Nephron (organoid): ENCODE measurements at regions not wholly inside any gene's neighbourhood (a gene's known extent, or its start where the extent isn't known, plus 50 kb on each side); places are given as distances from the start of the nearest gene placed in this dataset.

Experiments used
- H3K27ac Mint-ChIP-seq, 3 experiments: 2 replicates each; pipeline ENCODE4 v1.8.0; 2020; ENCODE audit warnings: mixed read lengths in 3 of 3, mild to moderate bottlenecking in 2 of 3, moderate library complexity in 1 of 3
- H3K27me3 Mint-ChIP-seq: 2 replicates; pipeline ENCODE4 v1.8.0; 2021; ENCODE audit warnings: low read depth, mild to moderate bottlenecking, moderate library complexity, mixed read lengths
- H3K36me3 Mint-ChIP-seq: 2 replicates; pipeline ENCODE4 v1.8.0; 2020; ENCODE audit warnings: low read depth, mixed read lengths
- H3K4me1 Mint-ChIP-seq: 2 replicates; pipeline ENCODE4 v1.8.0; 2020; ENCODE audit warnings: mixed read lengths
- H3K4me3 Mint-ChIP-seq, 3 experiments: 2 replicates each; pipeline ENCODE4 v1.8.0; 2020; ENCODE audit warnings: mild to moderate bottlenecking in 3 of 3, mixed read lengths in 3 of 3, moderate library complexity in 2 of 3
- H3K9me3 Mint-ChIP-seq: 2 replicates; pipeline ENCODE4 v1.8.0; 2020; ENCODE audit warnings: mixed read lengths
- TF ChIP-seq, protein P1 (sequence below), 3 experiments: fragments of 200-600 bp; sonication (generic); IDR thresholded peaks; one replicate each; pipeline ENCODE4 v1.5.0; 2021; ENCODE audit warnings: antibody characterized with exemption in 3 of 3; ENCODE audit not compliant: unreplicated experiment in 3 of 3

DNA sequence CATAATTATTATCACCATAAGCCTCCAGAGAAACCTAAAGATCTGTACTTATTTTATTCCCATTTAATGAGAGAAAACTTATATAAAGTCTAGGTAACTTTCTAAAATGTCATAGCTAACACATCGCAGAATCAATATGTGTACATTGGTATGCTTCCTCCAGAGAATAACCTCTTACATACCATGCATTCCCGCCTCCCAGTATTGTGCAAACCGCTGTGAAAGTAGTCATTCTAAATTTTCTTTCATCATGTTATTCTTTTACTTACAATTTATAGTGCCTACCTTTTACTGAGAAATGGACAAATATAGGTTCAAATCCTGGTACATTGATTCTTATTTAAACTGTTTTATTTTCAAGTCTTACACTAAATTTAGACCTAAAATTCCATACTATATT, 463.4 kb downstream of the LRFN5 start:
- H3K4me1 Mint-ChIP-seq = no peaks in the 10 kb centered on the region

DNA sequence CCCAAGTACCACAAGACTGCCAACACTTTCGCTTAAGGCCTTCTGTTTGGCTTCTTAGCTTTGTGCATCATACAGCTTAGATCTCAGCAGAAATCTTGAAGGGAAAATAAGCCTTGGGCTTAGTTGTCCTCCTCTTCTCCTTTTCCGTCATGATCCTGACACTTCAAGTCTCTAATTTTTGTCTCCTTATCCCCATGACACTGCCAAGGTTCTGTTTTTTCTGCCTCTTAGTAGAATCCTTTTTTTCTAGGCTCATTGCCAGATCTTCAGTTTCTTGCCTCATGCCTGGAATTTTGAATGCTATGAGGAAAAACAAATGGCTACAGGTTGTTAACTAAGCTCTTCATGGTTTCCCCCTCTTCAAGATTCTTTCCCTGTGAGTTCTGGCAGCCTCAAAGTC, 450.4 kb downstream of the LRFN5 start:
- no peaks in the 10 kb centered on the region for H3K9me3 Mint-ChIP-seq
- no peaks in the 10 kb centered on the region for H3K36me3 Mint-ChIP-seq
- no peak overlapping the region for H3K4me3 Mint-ChIP-seq
- no peaks in the 10 kb centered on the region for H3K27me3 Mint-ChIP-seq
- H3K27ac Mint-ChIP-seq = peak overlapping the region in 1 of 3 experiments; percentile 23
- TF ChIP-seq, protein P1, sequence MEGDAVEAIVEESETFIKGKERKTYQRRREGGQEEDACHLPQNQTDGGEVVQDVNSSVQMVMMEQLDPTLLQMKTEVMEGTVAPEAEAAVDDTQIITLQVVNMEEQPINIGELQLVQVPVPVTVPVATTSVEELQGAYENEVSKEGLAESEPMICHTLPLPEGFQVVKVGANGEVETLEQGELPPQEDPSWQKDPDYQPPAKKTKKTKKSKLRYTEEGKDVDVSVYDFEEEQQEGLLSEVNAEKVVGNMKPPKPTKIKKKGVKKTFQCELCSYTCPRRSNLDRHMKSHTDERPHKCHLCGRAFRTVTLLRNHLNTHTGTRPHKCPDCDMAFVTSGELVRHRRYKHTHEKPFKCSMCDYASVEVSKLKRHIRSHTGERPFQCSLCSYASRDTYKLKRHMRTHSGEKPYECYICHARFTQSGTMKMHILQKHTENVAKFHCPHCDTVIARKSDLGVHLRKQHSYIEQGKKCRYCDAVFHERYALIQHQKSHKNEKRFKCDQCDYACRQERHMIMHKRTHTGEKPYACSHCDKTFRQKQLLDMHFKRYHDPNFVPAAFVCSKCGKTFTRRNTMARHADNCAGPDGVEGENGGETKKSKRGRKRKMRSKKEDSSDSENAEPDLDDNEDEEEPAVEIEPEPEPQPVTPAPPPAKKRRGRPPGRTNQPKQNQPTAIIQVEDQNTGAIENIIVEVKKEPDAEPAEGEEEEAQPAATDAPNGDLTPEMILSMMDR (IDR thresholded peaks at IDR 0.05; ENCODE audit: unreplicated experiment in 3 of 3) = no peak
- peaks cover 5% of the 10 kb centered on the region for H3K4me1 Mint-ChIP-seq

More for the DNA sequence above, 463.4 kb downstream of the LRFN5 start:
- Mint-ChIP-seq H3K27me3 (no peaks in the 10 kb centered on the region), H3K36me3 (no peaks in the 10 kb centered on the region), H3K9me3 (no peaks in the 10 kb centered on the region), H3K4me3 (no peak overlapping the region), H3K27ac (no peak overlapping the region)
- TF ChIP-seq, protein P1 (IDR thresholded peaks at IDR 0.05; ENCODE audit: unreplicated experiment in 3 of 3) = no peak

DNA sequence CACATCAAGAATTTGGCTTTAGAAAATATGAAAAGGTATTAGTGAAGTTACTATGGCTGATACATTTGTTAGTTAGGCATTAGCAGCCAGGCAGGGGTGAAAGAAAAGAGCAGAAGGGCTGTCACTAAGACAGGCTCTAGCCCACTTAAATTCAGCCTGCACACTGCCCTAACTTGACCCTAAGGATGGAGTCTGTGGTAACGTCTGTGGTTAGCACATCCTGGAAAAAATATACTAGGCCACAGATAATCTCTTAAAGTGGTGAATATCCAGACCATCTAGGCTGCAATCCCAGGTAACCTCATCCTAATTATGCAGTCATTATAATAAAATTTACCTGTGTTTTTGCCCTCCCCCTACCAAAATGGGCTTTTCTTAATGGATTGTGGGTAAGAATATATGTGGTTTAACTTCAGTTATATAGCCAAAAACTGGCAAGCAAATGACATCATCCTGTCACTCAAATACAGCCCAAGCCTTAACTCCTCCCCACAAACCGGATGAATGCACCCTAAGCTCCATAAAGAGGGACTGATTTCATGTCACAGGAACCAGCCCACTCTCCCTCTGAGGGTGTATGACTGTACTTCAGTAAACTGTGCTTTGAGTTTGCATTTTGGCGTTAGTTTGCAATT, 440.9 kb downstream of the LRFN5 start:
- H3K27me3 Mint-ChIP-seq = no peaks in the 10 kb centered on the region
- H3K36me3 Mint-ChIP-seq = no peaks in the 10 kb centered on the region
- no peak overlapping the region for H3K27ac Mint-ChIP-seq
- H3K4me3 Mint-ChIP-seq = no peak overlapping the region
- no peaks in the 10 kb centered on the region for H3K4me1 Mint-ChIP-seq
- H3K9me3 Mint-ChIP-seq = no peaks in the 10 kb centered on the region
- TF ChIP-seq, protein P1 (IDR thresholded peaks at IDR 0.05; ENCODE audit: unreplicated experiment in 3 of 3) = no peak

DNA sequence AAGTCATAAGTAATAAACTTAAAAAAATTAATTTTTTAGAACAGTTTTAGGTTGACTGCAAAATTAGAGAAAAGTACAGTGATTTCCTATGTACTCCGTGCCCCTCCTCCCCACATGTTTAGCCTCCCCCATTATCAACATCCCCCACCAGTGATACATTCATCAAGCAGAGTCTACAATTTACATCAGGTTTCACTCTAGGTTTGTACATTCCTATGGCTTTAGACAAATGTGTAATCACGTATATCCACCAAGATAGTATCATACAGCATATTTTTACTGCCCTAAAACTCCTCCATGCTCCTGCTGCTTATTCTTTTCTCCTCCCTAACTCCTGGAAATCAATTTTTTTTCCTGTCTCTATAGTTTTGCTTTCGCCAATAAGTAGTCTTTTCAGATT, 438.7 kb downstream of the LRFN5 start:
- Mint-ChIP-seq H3K27ac (no peak overlapping the region), H3K36me3 (no peaks in the 10 kb centered on the region), H3K27me3 (no peaks in the 10 kb centered on the region), H3K9me3 (no peaks in the 10 kb centered on the region), H3K4me1 (no peaks in the 10 kb centered on the region), H3K4me3 (no peak overlapping the region)
- TF ChIP-seq, protein P1 (IDR thresholded peaks at IDR 0.05; ENCODE audit: unreplicated experiment in 3 of 3) = no peak

DNA sequence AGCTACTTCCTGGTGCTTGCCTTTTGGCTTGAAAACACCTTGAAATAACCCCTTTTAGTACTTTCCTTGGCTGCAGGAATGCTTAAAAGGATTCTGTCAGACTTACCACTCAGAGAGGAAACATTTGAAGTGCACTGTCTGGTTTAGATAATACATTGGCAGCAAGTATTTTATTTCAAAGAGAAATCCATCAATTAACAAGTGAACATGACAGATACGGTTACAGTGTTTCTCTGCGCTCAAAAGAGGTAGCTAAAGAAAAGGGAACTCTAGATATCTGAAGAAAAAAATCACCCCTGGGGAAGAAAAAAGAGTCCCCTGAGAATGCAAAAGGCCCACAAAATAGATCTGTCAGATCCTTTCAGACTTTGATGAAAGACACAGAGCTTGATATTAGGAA, 421.9 kb downstream of the LRFN5 start:
- TF ChIP-seq, protein P1 (IDR thresholded peaks at IDR 0.05; ENCODE audit: unreplicated experiment in 3 of 3) = no peak
- peaks cover 9% of the 10 kb centered on the region for H3K9me3 Mint-ChIP-seq
- no peaks in the 10 kb centered on the region for H3K36me3 Mint-ChIP-seq
- no peak overlapping the region for H3K4me3 Mint-ChIP-seq
- peaks cover 32% of the 10 kb centered on the region for H3K27me3 Mint-ChIP-seq
- H3K4me1 Mint-ChIP-seq = no peaks in the 10 kb centered on the region
- no peak overlapping the region for H3K27ac Mint-ChIP-seq

DNA sequence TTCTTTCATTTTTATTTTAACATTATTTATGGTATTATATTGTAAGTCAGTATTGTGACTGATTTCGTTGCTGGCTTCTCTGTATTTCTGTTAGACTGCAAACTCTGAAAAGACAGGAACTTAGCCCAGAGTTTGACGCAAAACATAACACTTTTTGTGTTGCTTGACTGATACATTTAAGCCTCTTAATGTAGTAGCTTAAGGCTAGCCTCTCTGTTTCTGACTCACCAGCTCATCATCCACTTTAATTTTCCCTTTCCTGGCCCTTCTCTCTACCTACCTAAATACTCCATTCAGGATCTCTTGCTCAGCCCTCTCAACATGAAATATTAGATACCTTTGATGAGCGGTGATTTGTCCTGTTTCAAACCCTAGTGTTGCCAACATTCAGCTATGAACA, 420.6 kb downstream of the LRFN5 start:
- TF ChIP-seq, protein P1 (IDR thresholded peaks at IDR 0.05; ENCODE audit: unreplicated experiment in 3 of 3) = no peak
- no peak overlapping the region for H3K27ac Mint-ChIP-seq
- H3K4me1 Mint-ChIP-seq = no peaks in the 10 kb centered on the region
- peaks cover 28% of the 10 kb centered on the region for H3K27me3 Mint-ChIP-seq
- H3K4me3 Mint-ChIP-seq = no peak overlapping the region
- peaks cover 9% of the 10 kb centered on the region for H3K9me3 Mint-ChIP-seq
- no peaks in the 10 kb centered on the region for H3K36me3 Mint-ChIP-seq
